ENCODE measurements at regions not wholly inside any gene's neighbourhood (a gene's known extent, or its start where the extent isn't known, plus 50 kb on each side); places are given as distances from the start of the nearest gene placed in this dataset.
"Not testable (repeated sequence)": the region's sequence is repeated elsewhere in the genome, so short reads cannot be mapped to it uniquely, and the experiment has no call there.

GRCh38 chr17:13787636-13788035 is 185.9 kb upstream of the HS3ST3A1 start:
- DNase-seq, result no peak

- no peak for DNase-seq
These were observed 186.7 kb upstream of the HS3ST3A1 start for GRCh38 chr17:13788385-13788784.

- DNase-seq, result no peak
These were observed 190.6 kb upstream of the HS3ST3A1 start for GRCh38 chr17:13792314-13792713.

GRCh38 chr17:13793951-13794350 is 192.2 kb upstream of the HS3ST3A1 start:
- no peak for DNase-seq

- DNase-seq, result no peak
These were observed 196.1 kb upstream of the HS3ST3A1 start for GRCh38 chr17:13797863-13798262.

GRCh38 chr17:13806092-13806491 is 204.4 kb upstream of the HS3ST3A1 start:
- DNase-seq, result no peak

GRCh38 chr17:13807103-13807502 is 205.4 kb upstream of the HS3ST3A1 start:
- no peak for DNase-seq

- DNase-seq, result no peak
These were observed 210.6 kb upstream of the HS3ST3A1 start for GRCh38 chr17:13812350-13812749.

- DNase-seq, result no peak
These were observed 211.9 kb upstream of the HS3ST3A1 start for GRCh38 chr17:13813347-13814240.

- no peak for DNase-seq
These were observed 221.0 kb upstream of the HS3ST3A1 start for GRCh38 chr17:13822700-13823099.

- no peak for DNase-seq
These were observed 223.9 kb upstream of the HS3ST3A1 start for GRCh38 chr17:13825526-13826040.

GRCh38 chr17:13827118-13827517 is 225.4 kb upstream of the HS3ST3A1 start:
- DNase-seq, result no peak

- DNase-seq, result no peak
These were observed 232.2 kb upstream of the HS3ST3A1 start for GRCh38 chr17:13833921-13834320.

GRCh38 chr17:13835151-13835550 is 233.4 kb upstream of the HS3ST3A1 start:
- no peak for DNase-seq

- DNase-seq, result no peak
These were observed 231.9 kb upstream of the COX10 start for GRCh38 chr17:13837417-13837816.

GRCh38 chr17:13840254-13840653 is 229.1 kb upstream of the COX10 start:
- DNase-seq, result no peak

GRCh38 chr17:13843862-13844635 is 225.3 kb upstream of the COX10 start:
- DNase-seq, result no peak

- no peak for DNase-seq
These were observed 217.4 kb upstream of the COX10 start for GRCh38 chr17:13851889-13852288.

- not testable (repeated sequence) for DNase-seq
These were observed 213.6 kb upstream of the COX10 start for GRCh38 chr17:13855730-13856129.

- DNase-seq, result no peak
These were observed 207.0 kb upstream of the COX10 start for GRCh38 chr17:13862346-13862745.

GRCh38 chr17:13863436-13863835 is 205.9 kb upstream of the COX10 start:
- no peak for DNase-seq

- no peak for DNase-seq
These were observed 204.8 kb upstream of the COX10 start for GRCh38 chr17:13864521-13864920.

- no peak for DNase-seq
These were observed 203.7 kb upstream of the COX10 start for GRCh38 chr17:13865650-13866049.

Measured in right lung (tissue), 2 donors.